ENCODE measurements at regions not wholly inside any gene's neighbourhood (a gene's known extent, or its start where the extent isn't known, plus 50 kb on each side); places are given as distances from the start of the nearest gene placed in this dataset.

GRCh38 chr5:125278711-125279110 is 532.3 kb upstream of the ZNF608 start:
- H3K36me3 ChIP-seq (ENCODE audit: insufficient read depth): no peaks in the 10 kb centered on the region
- H3K4me1 ChIP-seq (ENCODE audit: insufficient read depth): no peaks in the 10 kb centered on the region
- 94% methylated on average over 2 of the region's 2 CpGs for WGBS
- H3K27ac ChIP-seq (ENCODE audit: low read depth): no peak overlapping the region
- no peak overlapping the region for H3K4me3 ChIP-seq (ENCODE audit: low read depth, low read length)
- DNase-seq (ENCODE audit: extremely low spot score): no peak

- DNase-seq (ENCODE audit: extremely low spot score): no peak
- no peaks in the 10 kb centered on the region for H3K36me3 ChIP-seq (ENCODE audit: insufficient read depth)
- no peak overlapping the region for H3K27ac ChIP-seq (ENCODE audit: low read depth)
- H3K4me3 ChIP-seq (ENCODE audit: low read depth, low read length): no peak overlapping the region
- H3K4me1 ChIP-seq (ENCODE audit: insufficient read depth): no peaks in the 10 kb centered on the region
These were observed 535.2 kb upstream of the ZNF608 start for GRCh38 chr5:125281667-125282066.

GRCh38 chr5:125283372-125283771 is 536.9 kb upstream of the ZNF608 start:
- WGBS: 82% methylated on average over 2 of the region's 2 CpGs

GRCh38 chr5:125286271-125286670 is 539.8 kb upstream of the ZNF608 start:
- Histone ChIP-seq H3K27ac (ENCODE audit: low read depth) (no peak overlapping the region), H3K4me1 (ENCODE audit: insufficient read depth) (no peaks in the 10 kb centered on the region), H3K4me3 (ENCODE audit: low read depth, low read length) (no peak overlapping the region), H3K36me3 (ENCODE audit: insufficient read depth) (no peaks in the 10 kb centered on the region)
- DNase-seq (ENCODE audit: extremely low spot score): no peak
- 90% methylated on average over 4 of the region's 4 CpGs for WGBS

More at GRCh38 chr5:125283372-125283771, 536.9 kb upstream of the ZNF608 start:
- H3K27ac ChIP-seq (ENCODE audit: low read depth): no peak overlapping the region
- no peaks in the 10 kb centered on the region for H3K36me3 ChIP-seq (ENCODE audit: insufficient read depth)
- no peak for DNase-seq (ENCODE audit: extremely low spot score)
- H3K4me3 ChIP-seq (ENCODE audit: low read depth, low read length): no peak overlapping the region
- no peaks in the 10 kb centered on the region for H3K4me1 ChIP-seq (ENCODE audit: insufficient read depth)

GRCh38 chr5:125289606-125290005 is 543.2 kb upstream of the ZNF608 start:
- no peaks in the 10 kb centered on the region for H3K4me1 ChIP-seq (ENCODE audit: insufficient read depth)
- no peaks in the 10 kb centered on the region for H3K36me3 ChIP-seq (ENCODE audit: insufficient read depth)
- no peak overlapping the region for H3K4me3 ChIP-seq (ENCODE audit: low read depth, low read length)
- no peak for DNase-seq (ENCODE audit: extremely low spot score)
- H3K27ac ChIP-seq (ENCODE audit: low read depth): no peak overlapping the region

GRCh38 chr5:125290935-125291334 is 544.5 kb upstream of the ZNF608 start:
- 94% methylated on average over 5 of the region's 5 CpGs for WGBS

GRCh38 chr5:125291447-125291846 is 545.0 kb upstream of the ZNF608 start:
- no peak for DNase-seq (ENCODE audit: extremely low spot score)
- WGBS: 88% methylated on average over 4 of the region's 4 CpGs
- Histone ChIP-seq H3K36me3 (ENCODE audit: insufficient read depth) (no peaks in the 10 kb centered on the region), H3K27ac (ENCODE audit: low read depth) (no peak overlapping the region), H3K4me1 (ENCODE audit: insufficient read depth) (no peaks in the 10 kb centered on the region), H3K4me3 (ENCODE audit: low read depth, low read length) (no peak overlapping the region)

More at GRCh38 chr5:125290935-125291334, 544.5 kb upstream of the ZNF608 start:
- no peak for DNase-seq (ENCODE audit: extremely low spot score)
- no peak overlapping the region for H3K4me3 ChIP-seq (ENCODE audit: low read depth, low read length)
- no peaks in the 10 kb centered on the region for H3K4me1 ChIP-seq (ENCODE audit: insufficient read depth)
- H3K36me3 ChIP-seq (ENCODE audit: insufficient read depth): no peaks in the 10 kb centered on the region
- H3K27ac ChIP-seq (ENCODE audit: low read depth): no peak overlapping the region

GRCh38 chr5:125293223-125293622 is 546.8 kb upstream of the ZNF608 start:
- no peak for DNase-seq (ENCODE audit: extremely low spot score)
- no peaks in the 10 kb centered on the region for H3K36me3 ChIP-seq (ENCODE audit: insufficient read depth)
- H3K4me1 ChIP-seq (ENCODE audit: insufficient read depth): no peaks in the 10 kb centered on the region
- H3K27ac ChIP-seq (ENCODE audit: low read depth): no peak overlapping the region
- H3K4me3 ChIP-seq (ENCODE audit: low read depth, low read length): no peak overlapping the region
- WGBS: 84% methylated on average over 1 of the region's 1 CpG

- Histone ChIP-seq H3K4me1 (ENCODE audit: insufficient read depth) (no peaks in the 10 kb centered on the region), H3K27ac (ENCODE audit: low read depth) (no peak overlapping the region), H3K4me3 (ENCODE audit: low read depth, low read length) (no peak overlapping the region), H3K36me3 (ENCODE audit: insufficient read depth) (no peaks in the 10 kb centered on the region)
- no peak for DNase-seq (ENCODE audit: extremely low spot score)
- 71% methylated on average over 4 of the region's 4 CpGs for WGBS
These were observed 547.3 kb upstream of the ZNF608 start for GRCh38 chr5:125293726-125294125.

- Histone ChIP-seq H3K27ac (ENCODE audit: low read depth) (no peak overlapping the region), H3K4me3 (ENCODE audit: low read depth, low read length) (no peak overlapping the region), H3K36me3 (ENCODE audit: insufficient read depth) (no peaks in the 10 kb centered on the region), H3K4me1 (ENCODE audit: insufficient read depth) (no peaks in the 10 kb centered on the region)
- no peak for DNase-seq (ENCODE audit: extremely low spot score)
- 62% methylated on average over 2 of the region's 2 CpGs for WGBS
These were observed 548.4 kb upstream of the ZNF608 start for GRCh38 chr5:125294844-125295243.

- no peak overlapping the region for H3K27ac ChIP-seq (ENCODE audit: low read depth)
- no peak for DNase-seq (ENCODE audit: extremely low spot score)
- no peaks in the 10 kb centered on the region for H3K4me1 ChIP-seq (ENCODE audit: insufficient read depth)
- 67% methylated on average over 4 of the region's 4 CpGs for WGBS
- H3K4me3 ChIP-seq (ENCODE audit: low read depth, low read length): no peak overlapping the region
- no peaks in the 10 kb centered on the region for H3K36me3 ChIP-seq (ENCODE audit: insufficient read depth)
These were observed 549.0 kb upstream of the ZNF608 start for GRCh38 chr5:125295405-125295872.

GRCh38 chr5:125298258-125298657 is 551.8 kb upstream of the ZNF608 start:
- Histone ChIP-seq H3K4me1 (ENCODE audit: insufficient read depth) (no peaks in the 10 kb centered on the region), H3K36me3 (ENCODE audit: insufficient read depth) (no peaks in the 10 kb centered on the region), H3K27ac (ENCODE audit: low read depth) (no peak overlapping the region), H3K4me3 (ENCODE audit: low read depth, low read length) (no peak overlapping the region)
- no peak for DNase-seq (ENCODE audit: extremely low spot score)

GRCh38 chr5:125298746-125299379 is 552.4 kb upstream of the ZNF608 start:
- H3K4me1 ChIP-seq (ENCODE audit: insufficient read depth): no peaks in the 10 kb centered on the region
- H3K27ac ChIP-seq (ENCODE audit: low read depth): no peak overlapping the region
- H3K4me3 ChIP-seq (ENCODE audit: low read depth, low read length): no peak overlapping the region
- no peak for DNase-seq (ENCODE audit: extremely low spot score)
- 87% methylated on average over 1 of the region's 1 CpG for WGBS
- no peaks in the 10 kb centered on the region for H3K36me3 ChIP-seq (ENCODE audit: insufficient read depth)

GRCh38 chr5:125301711-125302110 is 555.3 kb upstream of the ZNF608 start:
- H3K27ac ChIP-seq (ENCODE audit: low read depth): no peak overlapping the region
- 71% methylated on average over 3 of the region's 3 CpGs for WGBS
- no peaks in the 10 kb centered on the region for H3K36me3 ChIP-seq (ENCODE audit: insufficient read depth)
- H3K4me1 ChIP-seq (ENCODE audit: insufficient read depth): no peaks in the 10 kb centered on the region
- no peak for DNase-seq (ENCODE audit: extremely low spot score)
- no peak overlapping the region for H3K4me3 ChIP-seq (ENCODE audit: low read depth, low read length)

- H3K27ac ChIP-seq (ENCODE audit: low read depth): no peak overlapping the region
- WGBS: 90% methylated on average over 4 of the region's 4 CpGs
- no peaks in the 10 kb centered on the region for H3K36me3 ChIP-seq (ENCODE audit: insufficient read depth)
These were observed 556.1 kb upstream of the ZNF608 start for GRCh38 chr5:125302577-125302976.

More at GRCh38 chr5:125302577-125302976, 556.1 kb upstream of the ZNF608 start:
- Histone ChIP-seq H3K4me1 (ENCODE audit: insufficient read depth) (no peaks in the 10 kb centered on the region), H3K4me3 (ENCODE audit: low read depth, low read length) (no peak overlapping the region)
- no peak for DNase-seq (ENCODE audit: extremely low spot score)

All from urinary bladder (tissue), 3 donors.